ENCODE measurements at regions not wholly inside any gene's neighbourhood (a gene's known extent, or its start where the extent isn't known, plus 50 kb on each side); places are given as distances from the start of the nearest gene placed in this dataset.

DNA sequence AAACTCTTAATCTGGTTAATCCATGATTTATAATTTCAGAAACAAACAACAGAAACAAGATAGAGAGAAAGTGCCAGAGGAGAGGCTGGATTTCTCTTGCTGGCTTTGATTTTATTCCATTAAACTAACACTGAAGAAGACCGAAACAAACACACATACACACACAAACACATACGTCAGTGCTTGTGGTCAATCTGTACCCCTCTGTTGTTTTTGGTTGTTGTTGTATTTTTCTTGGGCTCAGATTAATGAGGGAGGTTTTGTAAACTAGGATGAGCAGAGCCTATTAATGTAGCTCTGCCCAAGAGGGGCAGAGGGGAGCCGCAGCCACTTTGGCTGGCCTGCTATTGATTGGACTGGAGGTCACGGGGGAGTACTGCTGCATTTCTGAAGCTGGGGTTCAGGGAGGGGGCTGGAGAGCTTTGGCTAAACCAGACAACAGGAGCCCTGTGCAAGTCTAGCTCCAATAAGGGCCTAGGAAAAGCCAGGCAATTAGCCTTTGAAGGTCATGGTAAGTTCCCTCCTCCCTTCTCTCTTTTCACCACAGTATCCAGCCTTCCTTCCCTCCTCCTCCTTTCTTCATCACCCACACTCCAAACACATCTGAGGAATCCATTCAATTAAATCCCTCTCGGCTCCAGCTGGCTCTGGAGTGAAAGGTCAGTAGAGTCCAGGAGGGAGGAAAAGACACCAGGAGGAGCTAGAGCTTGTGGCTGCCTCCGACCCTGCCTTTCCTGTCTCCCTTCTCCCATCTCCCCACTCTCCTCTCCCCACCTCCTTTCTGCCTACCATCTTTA is 344.1 kb upstream of the LMO3 start:
- no peak for DNase-seq

- no peak for DNase-seq
Measured at GRCh38 chr12:16949371-16949770, 343.4 kb upstream of the LMO3 start.

DNA sequence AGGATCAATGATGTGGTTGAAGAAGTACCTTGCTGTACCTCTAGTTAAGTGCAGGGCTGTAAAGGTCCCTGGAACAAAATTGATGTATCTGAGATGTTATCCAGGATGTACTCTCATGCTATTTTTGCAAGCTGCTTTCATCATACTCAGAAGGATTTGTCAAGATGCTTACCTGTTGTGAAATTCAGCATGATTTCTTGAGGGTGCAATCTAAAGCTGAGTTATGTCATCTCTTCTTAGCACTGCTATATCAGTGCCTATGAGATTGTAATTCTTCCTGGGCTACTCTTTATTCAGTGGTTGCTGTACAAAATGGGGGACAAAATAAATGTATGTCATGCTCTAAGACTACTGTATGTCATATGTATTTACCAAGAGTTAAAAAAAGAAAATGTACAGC is 340.7 kb upstream of the LMO3 start:
- no peak for DNase-seq

- DNase-seq, result peak; percentile 64
Measured at GRCh38 chr12:16939871-16940306, 333.9 kb upstream of the LMO3 start.

- DNase-seq, result no peak
Measured at GRCh38 chr12:16927259-16927658, 321.3 kb upstream of the LMO3 start.

DNA sequence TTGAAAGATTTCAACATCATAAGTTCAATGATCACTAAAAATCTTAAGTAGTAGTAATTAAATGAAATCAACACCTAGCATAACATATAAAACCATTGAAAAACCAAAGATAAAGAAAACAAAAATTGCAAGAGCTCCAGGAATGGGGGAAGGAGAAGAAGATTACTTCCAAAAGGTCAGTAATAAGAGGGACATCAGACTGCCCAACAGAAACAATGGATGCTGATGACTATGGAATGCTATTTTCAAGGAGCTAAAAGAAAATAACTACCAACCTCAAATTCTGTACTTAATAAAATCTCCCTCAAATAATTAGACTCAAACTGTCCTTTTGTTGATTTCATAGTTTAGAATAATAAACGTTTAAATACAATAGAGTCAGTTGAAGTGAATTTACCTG is 314.5 kb upstream of the LMO3 start:
- DNase-seq, result no peak

DNA sequence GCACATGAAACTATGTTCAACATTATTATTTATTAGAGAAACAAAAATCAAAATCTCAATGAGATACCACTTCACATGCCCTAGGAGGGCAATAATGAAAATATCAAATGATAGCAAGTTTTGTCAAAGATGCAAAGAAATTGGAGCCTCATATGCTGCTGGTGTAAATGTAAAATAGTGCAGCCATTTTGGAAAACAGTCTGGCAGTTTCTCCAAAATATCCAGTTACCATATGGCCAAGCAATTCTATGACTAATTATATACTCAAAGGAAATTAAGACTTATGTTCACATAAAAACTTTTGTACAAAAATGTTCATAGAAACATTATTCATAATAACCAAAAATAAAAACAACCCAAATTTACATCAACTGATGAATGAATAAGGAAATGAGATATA is 313.6 kb upstream of the LMO3 start:
- DNase-seq, result no peak

DNA sequence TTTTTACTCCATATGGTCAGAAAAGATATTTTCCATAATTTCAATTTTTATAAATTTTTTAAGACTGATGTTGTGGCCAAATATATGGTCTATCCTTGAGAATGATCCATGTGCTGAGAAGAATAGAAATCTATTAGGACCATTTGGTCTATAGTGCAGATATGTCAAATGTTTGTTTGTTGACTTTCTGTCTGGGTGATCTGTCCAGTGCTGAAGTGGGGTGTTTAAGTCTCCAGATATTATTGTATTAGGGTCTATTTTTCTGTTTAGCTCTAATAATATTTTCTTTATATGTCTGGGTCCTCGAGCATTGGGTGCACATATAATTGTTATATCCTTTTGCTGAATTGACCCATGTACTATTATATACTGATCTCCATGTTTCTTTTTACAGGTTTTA is 308.9 kb upstream of the LMO3 start:
- no peak for DNase-seq

- DNase-seq, result no peak
Measured at GRCh38 chr12:16913832-16914490, 308.0 kb upstream of the LMO3 start.

- DNase-seq, result no peak
Measured at GRCh38 chr12:16901946-16902345, 296.0 kb upstream of the LMO3 start.

GRCh38 chr12:16893426-16893825 is 287.5 kb upstream of the LMO3 start:
- DNase-seq, result no peak

DNA sequence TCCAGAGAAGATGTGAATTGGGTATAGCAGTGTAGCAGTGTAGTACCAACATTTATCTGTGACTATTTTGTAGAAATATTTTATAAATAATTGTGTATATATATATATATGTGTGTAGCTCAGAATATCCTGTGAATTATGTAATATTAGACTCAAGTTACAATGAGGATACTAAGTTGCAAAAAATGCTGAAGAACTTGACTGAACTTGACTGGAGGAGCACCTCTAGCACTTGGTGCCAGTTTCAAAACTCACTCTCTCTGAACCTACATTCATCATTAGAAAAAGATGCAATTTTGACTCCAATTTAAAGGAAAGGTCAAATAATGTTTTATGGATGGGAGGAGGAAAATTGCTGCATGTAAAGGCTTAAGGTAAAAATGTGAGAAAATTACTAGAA is 285.7 kb upstream of the LMO3 start:
- DNase-seq, result no peak

DNA sequence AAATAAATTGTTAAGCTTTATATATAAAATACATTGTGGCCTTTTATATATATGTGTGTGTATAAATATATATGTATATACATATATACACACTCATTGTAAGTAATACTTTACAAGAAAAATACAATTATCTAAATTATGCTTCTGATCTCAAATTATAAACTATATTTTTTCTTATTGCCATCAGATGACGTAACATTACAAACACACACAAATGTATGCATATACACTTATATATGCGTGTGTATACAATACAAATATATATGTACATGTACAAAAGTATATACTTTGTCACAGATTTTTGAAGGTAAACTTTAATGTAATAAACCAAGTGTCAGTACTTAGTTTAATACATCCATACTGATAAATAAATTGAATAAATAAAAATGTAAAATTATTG is 278.9 kb upstream of the LMO3 start:
- DNase-seq, result no peak

DNA sequence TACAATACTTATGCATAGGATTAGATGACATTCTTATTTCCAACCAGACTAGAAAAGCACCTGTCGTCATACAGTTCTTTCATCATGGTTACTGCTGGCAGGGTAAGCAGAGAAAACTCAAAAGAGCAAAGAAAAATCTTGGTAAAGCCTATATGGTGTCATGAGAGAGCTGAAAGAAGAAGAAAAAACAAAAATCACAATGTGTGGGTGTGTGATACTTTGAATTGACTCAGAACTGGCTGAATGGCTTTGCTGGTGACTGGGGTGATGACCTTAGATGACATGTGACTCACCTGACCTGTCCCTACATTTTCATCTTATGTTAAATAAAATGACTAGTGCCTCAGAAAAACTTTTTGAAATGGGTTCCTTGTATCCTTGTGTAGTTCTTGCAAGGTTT is 278.1 kb upstream of the LMO3 start:
- DNase-seq, result no peak

DNA sequence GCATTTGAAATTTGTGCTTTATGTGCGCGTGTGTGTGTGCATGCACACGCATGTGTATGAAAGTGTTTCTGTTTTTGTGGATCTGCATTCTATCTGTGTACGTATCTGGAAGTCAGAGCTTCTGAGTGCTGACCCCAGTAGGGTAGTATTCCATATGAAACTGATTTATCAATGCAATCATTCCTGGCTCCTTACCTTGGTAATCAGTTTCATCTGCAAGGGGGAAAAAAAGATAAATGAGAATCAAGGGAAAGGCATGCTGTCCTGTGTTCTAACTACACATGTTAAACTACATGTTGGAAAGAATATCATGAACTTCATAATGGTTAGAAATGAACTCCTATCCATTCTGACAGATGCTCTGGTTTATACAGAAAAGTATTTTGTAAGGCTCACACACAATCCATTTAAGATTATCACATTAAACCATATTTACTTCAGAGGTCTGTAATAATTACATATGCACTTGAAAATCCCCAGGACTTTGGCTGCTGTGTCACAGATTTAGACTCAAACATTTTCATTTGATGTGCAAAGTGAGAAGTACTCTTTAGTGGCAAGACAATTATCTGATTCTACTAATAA is 276.1 kb upstream of the LMO3 start:
- DNase-seq, result no peak

DNA sequence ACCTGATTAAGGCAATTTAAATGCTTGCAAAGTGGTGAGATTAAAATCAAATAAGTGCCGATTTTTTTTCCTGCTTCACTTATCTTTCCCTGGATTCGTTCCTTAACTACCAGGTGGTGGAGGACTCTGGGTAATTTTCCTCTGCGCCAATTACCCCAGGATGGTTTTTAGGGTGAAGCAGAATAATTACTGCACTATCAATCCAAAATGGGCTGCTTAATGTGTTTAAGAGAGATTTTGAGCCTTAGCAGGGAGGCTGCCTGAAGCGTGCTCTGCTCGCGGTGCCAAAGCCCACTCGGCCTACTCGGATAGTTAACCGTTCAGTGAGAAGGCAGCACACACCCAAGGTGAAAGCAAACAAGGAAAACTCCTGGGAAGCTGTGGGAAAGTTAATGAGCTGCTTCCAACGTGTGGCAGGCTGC is 274.9 kb upstream of the LMO3 start:
- DNase-seq, result no peak

DNA sequence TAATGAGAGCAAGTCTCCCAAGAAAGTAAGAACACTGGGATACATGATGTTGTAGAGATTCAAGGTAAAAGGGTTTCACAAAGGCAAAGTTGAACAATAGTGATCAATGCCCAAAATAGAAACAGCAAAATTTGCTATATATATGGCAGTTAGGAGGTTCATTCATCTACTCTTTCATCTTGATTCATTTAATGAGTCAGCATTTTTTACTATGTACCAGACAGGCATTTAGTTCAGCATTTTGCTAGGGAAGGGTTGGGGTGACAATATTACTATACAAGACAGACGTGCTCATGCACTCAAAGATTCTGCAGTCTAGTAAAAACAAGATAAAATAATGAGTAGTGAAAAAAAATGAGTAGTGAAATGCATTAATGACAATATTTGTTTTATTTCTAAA is 264.9 kb upstream of the LMO3 start:
- no peak for DNase-seq

DNA sequence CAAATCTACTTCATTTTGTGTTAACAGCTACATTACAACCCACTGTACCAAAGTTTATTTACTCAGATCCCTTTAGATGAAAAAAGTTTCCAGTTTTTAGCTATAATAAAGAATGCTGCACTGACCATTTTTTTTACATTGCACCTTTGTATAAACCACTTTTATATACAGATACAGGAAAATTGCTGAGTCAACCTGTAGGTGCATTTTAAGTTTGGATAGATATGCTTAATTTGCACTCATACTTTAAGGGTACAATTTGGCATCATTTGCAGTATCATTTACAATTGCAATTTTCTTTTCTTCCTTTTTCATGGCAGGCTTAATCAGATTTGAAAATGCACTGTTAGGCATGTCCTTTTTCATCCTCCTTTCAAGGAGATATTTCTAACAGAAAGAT is 257.8 kb upstream of the LMO3 start:
- DNase-seq, result no peak

- DNase-seq, result no peak
Measured at GRCh38 chr12:16857456-16857923, 251.5 kb upstream of the LMO3 start.

GRCh38 chr12:16854465-16854864 is 248.5 kb upstream of the LMO3 start:
- no peak for DNase-seq

- DNase-seq, result no peak
Measured at GRCh38 chr12:16849473-16849872, 243.5 kb upstream of the LMO3 start.

GRCh38 chr12:16844875-16845274 is 238.9 kb upstream of the LMO3 start:
- DNase-seq, result no peak

- peak; percentile 0 for DNase-seq
Measured at GRCh38 chr12:16833376-16834015, 227.5 kb upstream of the LMO3 start.

DNA sequence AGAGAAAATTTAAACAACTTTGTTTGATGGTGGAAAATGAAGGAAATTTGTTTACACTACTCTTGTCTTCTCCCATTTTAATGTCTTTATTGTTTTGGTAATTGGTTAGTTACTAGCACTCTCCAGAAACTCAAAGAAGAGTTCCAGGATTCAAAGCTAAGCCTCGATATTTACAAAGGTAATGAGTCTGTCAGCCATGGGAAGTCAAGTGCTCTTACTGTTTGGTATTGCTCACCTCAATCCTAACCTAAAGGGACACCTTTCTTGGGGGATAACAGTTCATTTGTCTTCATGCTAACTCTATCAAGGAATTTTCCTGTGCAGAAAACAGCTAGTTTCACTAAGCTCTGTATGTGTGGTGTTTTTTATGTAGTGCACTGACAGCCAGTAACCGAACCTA is 222.9 kb upstream of the LMO3 start:
- DNase-seq, result no peak

Data from activated CD4-positive, alpha-beta T cell treated with anti-CD3 and anti-CD28 coated beads, Interleukin-2, amount 50 U/mL, for 16 hours (primary cell).